Stomach (tissue), 8 donors: ENCODE measurements at regions not wholly inside any gene's neighbourhood (a gene's known extent, or its start where the extent isn't known, plus 50 kb on each side); places are given as distances from the start of the nearest gene placed in this dataset.

Experiments
- DNase-seq, 2 donors: peaks; one replicate each; pipeline versions ENCODE4 v3.0.0 to v3.0.0-alpha.2; 2013 to 2019
- H3K27ac ChIP-seq, 5 donors: fragments of 200-600 bp in 4 of 5; sonication (generic) in 4 of 5; one replicate each; pipeline ENCODE4 v1.5.1; 2013 to 2019; ENCODE audit warnings: mild to moderate bottlenecking in 1 of 5, moderate library complexity in 1 of 5
- H3K27me3 ChIP-seq, 3 donors: fragments of 200-600 bp; sonication (generic); one replicate each; pipeline ENCODE4 v1.5.1; 2017 to 2019; ENCODE audit warnings: mixed run types in 1 of 3
- H3K36me3 ChIP-seq, 4 donors: fragments of 200-600 bp; sonication (generic); 1 replicate in 3 of 4; 2 replicates in 1 of 4; pipeline ENCODE4 v1.5.1; 2016 to 2019
- H3K4me1 ChIP-seq, 4 donors: fragments of 200-600 bp; sonication (generic); one replicate each; pipeline ENCODE4 v1.5.1; 2016 to 2019
- H3K4me3 ChIP-seq, 4 donors: fragments of 200-600 bp; sonication (generic) in 3 of 4; one replicate each; pipeline ENCODE4 v1.5.1; 2016 to 2019; ENCODE audit warnings: mild to moderate bottlenecking in 1 of 4
- H3K9me3 ChIP-seq, 4 donors: fragments of 200-600 bp; sonication (generic); one replicate each; pipeline ENCODE4 v1.5.1; 2016 to 2019
- CTCF ChIP-seq, 7 experiments: fragments of 450-650 bp in 4 of 7; fragments of 200-600 bp in 3 of 7; sonication (generic) in 3 of 7; IDR thresholded peaks; one replicate each; pipeline ENCODE4 v1.5.1; 2016 to 2019; ENCODE audit warnings: antibody characterized with exemption in 7 of 7, control low read depth in 2 of 7, mild to moderate bottlenecking in 1 of 7
- EP300 ChIP-seq: sonication (generic); formaldehyde crosslinking; IDR thresholded peaks from one replicate; pipeline ENCODE4 v1.6.1; 2017; ENCODE audit warnings: antibody characterized with exemption
- POLR2A ChIP-seq, 4 donors: fragments of 450-650 bp; IDR thresholded peaks; one replicate each; pipeline ENCODE4 v1.6.1; 2016; ENCODE audit warnings: antibody characterized with exemption in 4 of 4, control low read depth in 2 of 4, mild to moderate bottlenecking in 1 of 4, moderate library complexity in 1 of 4
- POLR2AphosphoS5 ChIP-seq, 3 donors: sonication (generic); formaldehyde crosslinking; IDR thresholded peaks; one replicate each; pipeline ENCODE4 v1.6.1; 2016; ENCODE audit warnings: antibody characterized with exemption in 3 of 3
- WGBS, 5 donors: extraction: QIAGEN DNeasy Blood & Tissue Kit in 3 of 5; methylation state at CpG; one replicate each; pipeline versions ENCODE4 v1.1.5 to v1.1.7; 2013 to 2018; 5-methylcytosine and 5-hydroxymethylcytosine counted together
- intact Hi-C: fragments of 100-400 bp; cut with DNase I; formaldehyde crosslinking; loops from one replicate; pipeline ENCODE4 v1.15.1; 2023; ENCODE audit warnings: low total_unique reads
- donor health status: healthy with polysubstance abuse.
- donor health status: Bipolar disorder and iron deficiency.
- donor health status: healthy.

DNA sequence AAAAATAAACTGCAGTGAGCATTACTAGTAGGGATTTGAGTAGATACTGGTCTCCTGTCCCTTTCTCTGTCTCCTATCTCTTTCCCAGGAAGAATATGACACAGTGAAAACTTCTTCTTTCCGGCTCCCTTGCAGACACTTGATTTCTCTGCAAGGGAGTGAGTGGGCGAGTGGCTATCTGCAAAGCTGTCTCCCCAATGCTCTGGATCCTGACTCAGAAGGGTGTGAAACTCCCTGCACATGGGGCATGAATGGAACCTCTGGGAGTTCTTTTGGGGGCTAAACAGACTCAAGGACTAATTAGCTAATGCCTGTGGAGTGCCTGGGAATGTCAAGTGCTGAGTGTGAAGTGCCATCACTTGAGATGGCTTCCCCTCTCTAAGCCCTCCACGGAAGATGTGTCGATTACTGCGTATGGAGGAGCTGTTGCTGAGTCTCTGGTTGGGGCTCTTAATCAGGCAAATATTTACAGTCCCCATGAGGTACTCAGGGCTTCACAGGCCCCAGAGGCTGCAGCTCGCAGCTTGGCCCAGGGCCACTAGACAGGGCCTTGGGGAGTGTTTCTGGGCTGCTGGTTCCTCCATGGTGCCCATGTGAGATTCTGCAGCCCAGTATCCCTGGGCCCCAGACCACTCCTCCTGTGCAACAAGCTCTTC lies 139.8 kb downstream of the RPS24 start:
- no peaks in the 10 kb centered on the region for H3K36me3 ChIP-seq
- H3K4me1 ChIP-seq: peaks cover 0 to 20% (median 7%) of the 10 kb centered on the region in 4 donors
- no peak overlapping the region for H3K4me3 ChIP-seq
- WGBS, 5 donors: 48 to 92% (median 68%) methylated on average over 5 to 6 of the region's 6 CpGs
- TF ChIP-seq CTCF (IDR thresholded peaks at IDR 0.05): no peak
- TF ChIP-seq POLR2AphosphoS5 (IDR thresholded peaks at IDR 0.05): no peak
- no peak for TF ChIP-seq POLR2A (IDR thresholded peaks at IDR 0.05)
- no peak for TF ChIP-seq EP300
- no peaks in the 10 kb centered on the region for H3K9me3 ChIP-seq
- peaks cover 0 to 4% (median 3%) of the 10 kb centered on the region in 3 donors for H3K27me3 ChIP-seq
- intact Hi-C loops: no loop called here
- H3K27ac ChIP-seq: no peak overlapping the region
- no peak for DNase-seq

- WGBS, 5 donors: 33 to 55% (median 42%) methylated on average over 5 of the region's 5 CpGs
- Histone ChIP-seq H3K4me1 (peaks cover 0 to 31% (median 11%) of the 10 kb centered on the region in 4 donors), H3K27ac (no peak overlapping the region), H3K36me3 (no peaks in the 10 kb centered on the region), H3K4me3 (no peak overlapping the region), H3K27me3 (peaks cover 0 to 18% (median 0%) of the 10 kb centered on the region in 3 donors), H3K9me3 (no peaks in the 10 kb centered on the region)
- no peak for TF ChIP-seq POLR2A (IDR thresholded peaks at IDR 0.05)
- no peak for TF ChIP-seq EP300
- TF ChIP-seq POLR2AphosphoS5 (IDR thresholded peaks at IDR 0.05): no peak
- no peak for TF ChIP-seq CTCF (IDR thresholded peaks at IDR 0.05)
- no peak for DNase-seq
- intact Hi-C loops: no loop called here
Measured at GRCh38 chr10:78175444-78176015, 141.9 kb downstream of the RPS24 start.

DNA sequence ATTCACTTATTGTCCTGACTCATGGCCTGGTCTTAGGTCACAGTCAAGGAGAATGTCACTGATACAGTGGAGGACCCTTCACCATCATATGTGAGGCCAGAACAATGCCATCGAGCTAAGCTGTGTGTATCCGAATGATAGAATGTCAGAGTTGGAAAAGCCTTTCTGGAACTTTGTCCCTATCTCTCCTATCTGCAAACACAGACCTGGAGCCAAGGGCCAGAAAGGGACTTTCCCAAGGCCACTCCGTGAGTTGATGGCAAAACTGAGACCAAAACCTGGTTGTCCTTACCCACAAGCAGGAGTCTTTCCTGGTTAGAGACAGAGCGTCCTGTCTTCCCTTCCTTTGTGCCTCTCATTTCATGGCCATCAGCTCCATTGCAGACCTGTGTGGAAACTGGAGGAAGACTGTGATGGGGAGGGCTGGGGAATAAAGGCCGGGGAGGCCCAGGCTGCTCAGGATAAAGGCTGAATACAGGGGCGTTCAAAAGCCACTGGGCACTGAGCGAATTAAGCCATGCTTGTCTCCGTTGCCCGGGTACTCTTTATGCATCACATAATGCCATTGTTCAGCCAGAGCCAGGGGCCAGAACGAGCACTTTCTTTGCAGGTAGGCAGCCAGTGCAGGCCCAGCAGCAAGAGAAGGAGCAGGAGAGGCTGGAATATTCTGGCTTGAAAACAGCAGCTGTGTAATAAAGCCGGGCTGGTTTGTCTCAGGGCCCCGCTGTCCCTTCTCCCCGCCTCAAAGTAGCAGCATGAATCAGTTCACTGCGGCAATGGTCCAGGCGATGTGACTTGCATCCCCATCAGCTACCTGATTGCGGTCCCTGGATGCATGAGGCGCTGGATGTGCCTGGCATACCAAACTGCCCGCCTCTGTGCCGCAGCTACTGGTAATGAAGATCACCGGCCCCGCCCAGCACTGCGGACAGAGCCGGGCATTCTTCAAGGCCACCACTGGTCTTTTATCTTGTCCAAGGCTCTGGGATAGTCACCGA lies 143.0 kb downstream of the RPS24 start:
- Histone ChIP-seq H3K4me1 (peaks cover 0 to 31% (median 11%) of the 10 kb centered on the region in 4 donors), H3K9me3 (no peaks in the 10 kb centered on the region), H3K27ac (no peak overlapping the region), H3K36me3 (no peaks in the 10 kb centered on the region), H3K4me3 (no peak overlapping the region), H3K27me3 (peaks cover 0 to 22% (median 0%) of the 10 kb centered on the region in 3 donors)
- intact Hi-C loops: no loop called here
- WGBS, 5 donors: 86 to 91% (median 87%) methylated on average over 19 to 24 of the region's 24 CpGs
- DNase-seq: no peak
- TF ChIP-seq EP300 (no peak), POLR2A (IDR thresholded peaks at IDR 0.05) (no peak), POLR2AphosphoS5 (IDR thresholded peaks at IDR 0.05) (no peak), CTCF (IDR thresholded peaks at IDR 0.05) (no peak)

- Histone ChIP-seq H3K27ac (no peak overlapping the region), H3K27me3 (peaks cover 0 to 24% (median 0%) of the 10 kb centered on the region in 3 donors), H3K4me1 (peaks cover 0 to 31% (median 11%) of the 10 kb centered on the region in 4 donors), H3K9me3 (no peaks in the 10 kb centered on the region), H3K4me3 (no peak overlapping the region), H3K36me3 (no peaks in the 10 kb centered on the region)
- no peak for DNase-seq
- no peak for TF ChIP-seq CTCF (IDR thresholded peaks at IDR 0.05)
- no peak for TF ChIP-seq POLR2A (IDR thresholded peaks at IDR 0.05)
- TF ChIP-seq POLR2AphosphoS5 (IDR thresholded peaks at IDR 0.05): no peak
- no peak for TF ChIP-seq EP300
- WGBS, 5 donors: 80 to 87% (median 86%) methylated on average over 14 to 20 of the region's 20 CpGs
- intact Hi-C loops: no loop called here
Measured at GRCh38 chr10:78177491-78178185, 144.0 kb downstream of the RPS24 start.
